NCI-H2196 treated with DMSO at 0.1 percent for 48 hours (cell line): ENCODE measurements at regions not wholly inside any gene's neighbourhood (a gene's known extent, or its start where the extent isn't known, plus 50 kb on each side); places are given as distances from the start of the nearest gene placed in this dataset.
A peak's percentile ranks its signal among the peaks of the same experiment; 100 is the strongest.
"Not testable (repeated sequence)": the region's sequence is repeated elsewhere in the genome, so short reads cannot be mapped to it uniquely, and the experiment has no call there.

Experiments
- DNase-seq: peaks from one replicate; lab custom pipeline; 2025; ENCODE audit not compliant: unreplicated experiment; lab: John Stamatoyannopoulos, UW

DNA sequence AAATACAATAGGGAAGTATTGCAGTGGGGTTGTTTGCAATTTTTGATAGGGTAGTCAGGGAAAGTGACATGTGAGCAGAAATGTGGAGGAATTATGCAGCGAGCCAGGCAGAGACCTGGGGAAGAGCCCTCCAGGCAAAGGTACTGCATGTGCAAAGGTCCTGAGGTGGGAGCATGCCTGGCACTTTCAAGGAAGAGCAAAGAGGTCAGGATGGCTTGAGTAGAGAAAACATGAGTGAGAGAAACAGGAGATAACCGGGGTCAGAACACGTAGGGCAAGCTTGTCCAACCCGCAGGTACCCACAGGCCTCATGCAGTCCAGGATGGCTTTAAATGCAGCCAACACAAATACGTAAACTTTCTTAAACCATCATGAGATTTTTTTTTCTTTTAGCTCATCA is 71.0 kb downstream of the COQ2 start:
- DNase-seq = no peak

DNA sequence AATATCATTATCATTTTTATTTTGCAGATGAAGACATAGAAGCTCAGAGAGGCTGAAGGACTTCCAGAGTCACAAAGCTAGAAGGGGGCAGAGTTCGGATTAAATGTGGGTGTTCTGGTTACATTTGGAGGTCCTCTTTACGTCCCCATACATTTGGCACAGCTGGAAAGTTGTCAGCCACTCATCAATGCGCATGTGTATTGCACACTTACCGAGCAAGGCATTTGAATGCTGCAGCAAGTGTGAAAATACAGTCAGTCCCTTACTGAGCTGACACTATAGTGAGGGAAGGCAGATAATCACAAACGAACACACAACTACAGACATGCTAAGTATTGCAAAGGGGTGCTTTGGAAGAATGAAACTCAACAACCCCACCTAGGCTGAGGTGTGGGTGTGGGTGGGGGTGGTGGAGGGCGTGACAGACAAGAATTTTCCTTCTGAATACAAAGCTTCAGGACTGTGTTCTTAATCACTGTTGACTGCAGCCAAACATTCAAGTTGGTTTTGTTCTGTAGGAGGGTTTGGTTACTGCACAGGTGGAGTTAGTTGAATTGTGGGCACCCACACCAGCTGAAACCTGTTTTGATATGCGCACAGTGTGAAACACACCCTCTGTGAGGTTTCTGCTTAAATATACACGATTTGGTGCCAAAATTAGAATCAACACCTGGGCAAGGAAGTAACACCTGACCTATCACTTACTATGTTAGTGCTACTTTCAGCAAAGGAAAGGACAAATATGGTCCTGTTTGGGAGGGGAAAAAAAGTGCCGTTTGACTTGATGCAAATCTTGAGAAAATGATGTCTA is 72.4 kb downstream of the COQ2 start:
- DNase-seq = peak; percentile 28

DNA sequence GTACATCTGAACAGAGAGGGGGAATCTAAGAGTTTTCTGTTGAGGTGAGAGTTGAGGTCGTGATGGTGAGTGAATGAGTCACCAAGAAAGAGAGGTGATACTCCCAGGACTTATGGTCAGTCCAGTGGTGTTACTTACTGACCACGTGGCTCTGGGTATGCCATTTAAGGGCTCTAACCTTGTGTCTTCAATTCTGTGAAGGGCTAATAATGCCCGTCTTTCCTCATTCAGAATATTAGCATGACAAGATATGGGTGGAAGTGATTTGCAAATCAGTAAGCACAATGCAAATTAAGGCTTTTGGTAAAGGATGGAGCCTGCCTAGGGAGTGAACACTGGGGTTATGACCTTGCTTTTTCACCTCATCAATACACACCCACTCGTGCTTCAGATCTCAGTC is 75.2 kb downstream of the COQ2 start:
- DNase-seq = no peak

DNA sequence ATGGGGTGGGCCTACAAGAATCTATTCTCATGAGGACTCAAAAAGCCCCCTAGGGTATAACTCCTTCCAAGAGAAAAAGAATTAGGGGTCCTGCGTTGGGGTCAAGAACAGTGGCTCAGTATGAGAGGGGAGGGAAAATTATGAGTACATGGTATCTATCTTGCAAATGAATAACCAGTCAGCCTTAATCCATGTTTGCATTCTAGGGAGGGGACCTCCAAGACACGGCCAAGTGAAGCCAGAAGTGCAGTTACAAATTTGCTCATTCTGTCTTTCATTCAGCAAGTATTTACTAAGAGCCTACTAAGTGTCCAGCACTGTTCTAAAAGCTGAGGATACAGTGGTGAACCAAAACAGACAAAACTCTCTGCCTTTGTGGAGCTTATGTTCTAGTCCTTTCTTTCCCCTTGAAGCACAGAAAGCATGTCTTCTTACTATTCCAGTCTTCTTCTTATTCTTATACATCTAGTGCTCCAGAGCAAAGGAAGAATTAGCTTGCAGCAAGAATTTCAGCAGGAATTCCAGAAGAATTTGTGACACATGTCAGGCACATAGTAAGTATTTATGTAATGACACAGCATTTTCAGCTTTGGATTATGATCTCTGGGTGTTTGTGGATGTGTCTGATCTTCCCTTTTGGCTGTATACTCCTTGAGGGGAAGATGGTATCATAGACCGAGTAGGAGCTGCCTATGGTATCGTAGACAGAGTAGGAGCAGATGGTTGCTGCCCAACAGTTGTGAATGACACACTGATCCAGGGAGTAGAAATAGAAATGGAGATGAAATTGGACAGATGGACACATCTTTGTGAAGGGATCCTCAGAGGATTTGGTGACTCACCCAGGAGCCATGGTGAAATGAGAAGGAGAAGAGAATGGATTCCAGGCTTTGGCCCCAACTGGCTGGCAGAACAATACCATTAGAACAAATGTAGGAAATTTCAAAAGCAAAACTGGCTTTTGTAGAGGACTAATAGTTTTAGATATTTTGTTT is 75.9 kb downstream of the COQ2 start:
- no peak for DNase-seq

DNA sequence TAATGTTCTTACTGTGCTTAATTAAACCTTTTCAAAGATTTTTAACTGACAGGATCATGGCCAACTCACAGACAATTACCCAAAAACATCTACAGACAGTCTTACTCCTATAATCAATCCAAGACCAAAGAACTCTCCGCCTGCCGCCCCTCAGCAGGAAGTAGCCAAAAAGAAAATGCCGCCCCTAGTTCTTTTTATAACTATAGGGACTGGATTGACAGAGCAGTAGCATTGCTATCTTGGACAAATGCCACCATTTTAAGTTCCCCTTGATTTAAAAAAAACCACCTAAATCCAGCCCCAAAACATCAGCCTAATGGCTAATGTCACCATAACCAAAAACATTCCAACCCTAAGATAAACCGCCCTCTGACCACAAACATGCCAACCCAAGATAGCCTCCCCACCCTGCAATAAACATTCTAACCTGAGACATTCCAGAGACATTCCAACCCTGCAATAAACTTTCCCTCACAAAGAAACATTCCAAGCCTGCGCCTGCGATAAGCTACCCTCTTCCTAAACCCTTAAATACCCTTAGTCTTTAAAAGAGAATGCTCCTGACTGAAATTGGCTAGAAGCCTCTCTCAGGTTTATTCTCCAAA is 77.0 kb downstream of the COQ2 start:
- no peak for DNase-seq

DNA sequence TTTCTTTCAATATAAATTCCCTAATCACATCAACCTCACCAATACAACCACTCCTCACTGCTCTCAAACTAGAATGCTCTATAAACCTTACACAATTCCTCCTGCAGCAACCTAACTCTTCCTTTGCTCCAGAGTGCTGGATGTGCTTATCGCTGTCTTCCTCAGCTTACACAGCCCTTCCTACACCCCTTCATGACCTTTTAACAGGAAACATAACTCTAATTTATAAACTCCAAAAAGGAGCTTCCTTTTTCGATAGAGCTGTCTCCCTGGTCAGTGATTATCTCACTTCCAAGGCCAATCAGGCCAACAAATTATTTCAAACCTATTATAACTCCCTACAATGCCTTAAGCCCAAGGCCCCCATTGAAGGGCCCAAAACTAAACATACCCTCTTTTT is 78.8 kb downstream of the COQ2 start:
- no peak for DNase-seq

DNA sequence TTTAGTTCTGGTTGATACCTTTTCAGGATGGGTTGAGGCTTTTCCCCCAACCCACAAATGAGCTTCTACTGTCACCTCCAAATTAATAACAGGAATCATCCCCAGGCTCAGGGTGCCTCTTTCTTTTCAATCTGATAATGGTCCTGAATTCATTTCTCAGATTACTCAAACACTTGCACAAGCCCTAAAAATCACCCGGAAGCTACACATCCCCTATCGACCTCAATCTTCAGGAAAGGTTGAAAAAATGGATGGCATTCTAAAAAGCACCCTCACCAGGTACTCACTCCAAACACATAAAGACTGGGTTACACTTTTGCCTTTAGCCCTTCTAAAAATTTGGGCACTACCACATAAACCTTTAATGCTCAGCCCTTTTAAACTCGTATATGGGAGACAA is 79.9 kb downstream of the COQ2 start:
- no peak for DNase-seq

DNA sequence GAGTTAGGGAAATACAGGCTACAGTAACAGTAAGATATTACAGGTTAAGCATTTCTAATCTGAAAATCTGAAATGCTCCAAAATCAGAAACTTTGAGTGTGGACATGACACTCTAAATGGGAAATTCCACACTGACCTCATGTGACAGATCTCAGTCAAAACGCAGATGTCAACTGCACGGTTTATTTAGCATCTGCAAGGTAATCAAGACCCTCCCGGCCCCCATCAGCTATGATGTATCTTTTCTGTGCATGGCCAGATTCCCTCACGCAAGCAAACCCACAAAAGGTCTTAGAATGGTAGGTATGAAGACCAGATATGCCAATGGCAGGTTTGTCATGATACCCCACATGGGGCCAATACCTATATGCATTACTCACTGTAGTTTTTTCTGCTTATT is 82.8 kb downstream of the COQ2 start:
- no peak for DNase-seq

DNA sequence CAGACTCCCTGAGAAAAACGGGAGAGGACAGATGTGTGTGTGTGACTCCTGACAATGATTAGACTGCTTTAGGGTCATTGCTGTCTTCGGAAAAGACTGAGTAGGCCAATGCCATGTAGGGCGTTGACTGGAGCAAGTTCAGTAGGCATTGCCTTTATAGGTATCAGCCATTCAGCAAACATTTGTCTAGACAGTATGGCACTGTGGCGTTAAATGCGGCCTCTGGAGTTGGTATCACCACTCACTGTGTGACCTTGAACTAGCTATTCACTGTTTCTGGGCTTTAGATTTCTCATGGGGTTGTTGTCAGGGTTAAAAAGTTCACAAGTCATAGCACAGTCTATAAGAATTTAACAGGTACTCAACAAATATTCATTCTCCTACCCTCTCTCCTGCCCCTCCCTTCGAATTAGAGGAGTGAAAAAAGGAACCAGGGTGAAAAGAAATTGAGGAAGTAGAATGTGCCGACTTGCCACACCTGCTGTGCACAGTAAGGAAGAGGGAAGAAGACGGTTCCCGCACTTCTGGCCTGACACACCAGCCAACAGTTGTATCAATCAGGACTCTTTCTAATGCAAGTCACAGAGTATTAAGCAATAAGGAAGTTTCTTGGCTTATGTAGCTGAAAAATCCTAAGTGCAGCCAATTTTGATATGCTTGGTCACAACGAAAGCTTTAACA is 83.2 kb upstream of the PLAC8 start:
- DNase-seq = no peak

DNA sequence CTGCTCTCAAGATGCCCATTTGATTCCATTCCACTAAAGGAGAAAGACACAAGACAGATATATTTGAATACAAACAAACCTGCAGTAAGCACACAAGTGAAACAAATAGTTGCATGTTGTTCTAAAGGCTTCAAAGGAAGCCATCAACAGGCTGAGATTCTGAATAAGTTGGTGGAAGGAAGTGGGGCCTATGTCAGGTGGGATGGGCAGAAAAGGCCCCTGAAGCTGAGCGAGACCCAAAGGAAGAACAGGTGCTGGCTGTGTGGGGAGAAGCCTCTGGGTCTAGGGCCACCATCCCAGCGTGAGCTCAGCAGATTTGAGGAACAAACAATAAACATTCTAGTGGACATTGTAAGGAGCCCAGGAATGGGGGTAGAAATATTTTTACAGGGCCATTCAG is 82.4 kb upstream of the PLAC8 start:
- no peak for DNase-seq

DNA sequence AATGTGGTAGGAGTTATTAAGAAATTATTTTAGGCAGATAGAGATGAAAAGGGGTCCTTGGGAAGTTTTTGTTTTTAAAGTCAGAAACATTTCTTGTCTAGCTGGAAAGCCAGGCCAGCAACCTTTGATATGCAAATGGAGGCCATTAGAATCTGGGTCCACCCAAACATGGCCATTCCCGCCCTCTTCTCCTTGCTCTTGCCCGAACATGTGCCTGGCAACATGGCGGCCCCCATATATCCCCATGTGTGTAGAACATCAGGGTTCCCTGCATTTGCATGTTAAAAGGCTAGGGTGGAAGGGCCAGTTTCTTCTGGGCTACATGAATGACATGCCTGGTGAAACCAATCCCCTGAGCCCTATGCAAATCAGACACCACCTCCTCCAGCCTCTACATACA is 80.7 kb upstream of the PLAC8 start:
- no peak for DNase-seq

DNA sequence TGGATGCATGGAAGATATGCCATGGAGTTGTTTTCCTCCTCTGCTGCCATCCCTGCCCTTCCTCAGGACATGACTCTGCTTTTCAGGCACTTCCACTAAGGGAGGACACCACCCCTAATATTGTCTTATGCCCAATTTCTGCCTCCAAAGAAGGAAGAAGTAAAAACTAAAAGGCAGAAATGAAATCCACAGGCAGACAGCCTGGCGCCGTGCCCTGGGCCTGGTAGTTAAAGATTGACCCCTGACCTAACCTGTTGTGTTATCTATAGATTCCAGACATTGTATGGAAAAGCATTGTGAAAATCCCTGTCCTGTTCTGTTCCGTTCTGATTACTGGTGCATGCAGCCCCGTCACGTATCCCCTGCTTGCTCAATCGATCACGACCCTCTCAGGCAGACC is 80.1 kb upstream of the PLAC8 start:
- DNase-seq = not testable (repeated sequence)

DNA sequence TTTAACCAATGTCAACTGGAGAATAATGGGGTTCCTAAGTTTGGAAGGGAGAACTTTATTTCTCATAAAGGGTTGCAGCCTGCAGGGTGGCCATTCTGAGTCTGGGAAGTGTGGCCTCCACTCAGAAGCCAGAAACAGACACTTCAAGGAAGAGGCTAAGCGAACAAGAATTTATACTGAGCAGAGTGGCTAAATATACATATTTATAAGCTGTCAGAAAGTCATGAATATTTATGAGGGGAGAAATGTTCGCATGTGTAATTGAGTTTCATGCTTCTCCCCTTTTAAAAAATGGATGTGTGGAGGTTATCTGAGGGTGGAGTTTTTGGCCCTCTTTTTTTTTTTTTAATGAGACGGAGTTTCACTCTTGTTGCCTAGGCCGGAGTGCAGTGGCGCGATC is 78.1 kb upstream of the PLAC8 start:
- no peak for DNase-seq

DNA sequence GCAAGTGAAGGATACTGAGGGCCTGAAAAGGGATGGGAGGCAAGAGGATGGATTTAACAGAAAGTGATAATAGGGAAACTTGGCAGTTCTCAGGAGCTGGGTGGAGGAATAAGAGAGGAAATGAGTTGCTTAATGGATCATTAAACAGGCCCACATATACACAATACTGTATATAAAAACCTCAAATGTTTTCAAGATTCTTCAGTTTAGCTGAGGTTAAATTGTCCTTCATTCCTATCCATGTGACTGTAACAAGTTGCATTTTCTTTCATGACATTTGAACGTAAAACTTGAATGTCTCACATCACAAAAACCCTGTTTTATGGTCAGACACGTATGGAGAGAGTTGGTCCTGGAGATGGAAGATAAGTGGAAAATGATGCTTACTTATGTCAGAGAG is 76.5 kb upstream of the PLAC8 start:
- no peak for DNase-seq

DNA sequence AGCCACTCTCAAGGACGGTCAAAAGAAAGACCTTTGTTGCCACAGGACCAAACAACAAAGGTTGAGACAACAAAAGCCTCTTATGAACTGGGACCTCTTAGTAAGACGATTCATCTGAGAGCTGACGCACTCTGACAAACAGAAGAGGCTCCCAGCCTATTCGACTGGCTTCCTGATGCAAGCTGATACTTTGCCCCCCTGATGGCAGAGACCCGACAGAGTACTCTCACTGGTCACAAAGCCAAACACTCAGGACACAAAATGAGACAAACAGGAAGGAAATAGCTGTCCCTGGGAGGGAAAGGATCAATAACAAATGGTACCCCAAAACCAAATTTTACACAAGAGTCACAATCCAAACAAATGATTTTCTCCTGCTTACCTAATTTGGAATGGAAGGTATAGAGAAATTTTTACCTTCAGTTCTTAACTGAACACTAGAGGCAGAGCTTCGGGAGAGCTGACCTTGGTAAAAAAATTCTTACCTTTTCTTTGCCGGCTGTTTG is 75.2 kb upstream of the PLAC8 start:
- DNase-seq = peak; percentile 15

DNA sequence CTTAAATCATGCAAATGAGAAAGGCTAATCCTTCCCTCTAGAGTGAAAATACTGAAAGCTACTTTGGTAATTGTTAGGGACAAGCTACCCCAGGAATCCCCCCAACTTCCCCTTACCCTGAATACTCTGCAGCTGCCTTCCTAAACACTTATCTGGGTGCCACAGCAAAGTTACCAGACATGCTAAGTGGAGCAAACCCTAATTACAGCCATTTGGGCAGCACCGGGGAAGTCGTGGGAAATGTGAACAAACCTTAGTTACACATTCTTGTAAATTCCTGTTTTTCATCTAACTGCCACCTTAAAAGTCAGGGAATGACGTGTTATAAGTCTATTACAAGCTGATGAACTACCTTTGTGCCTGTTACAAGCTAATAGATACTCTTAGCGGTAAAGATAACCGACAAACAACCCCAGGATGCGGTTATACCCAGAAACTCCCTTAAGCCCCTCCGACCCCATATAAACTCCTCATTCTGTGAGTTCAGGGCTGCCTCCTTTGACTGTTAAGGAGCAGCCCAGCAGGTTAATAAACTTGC is 66.0 kb upstream of the PLAC8 start:
- no peak for DNase-seq

DNA sequence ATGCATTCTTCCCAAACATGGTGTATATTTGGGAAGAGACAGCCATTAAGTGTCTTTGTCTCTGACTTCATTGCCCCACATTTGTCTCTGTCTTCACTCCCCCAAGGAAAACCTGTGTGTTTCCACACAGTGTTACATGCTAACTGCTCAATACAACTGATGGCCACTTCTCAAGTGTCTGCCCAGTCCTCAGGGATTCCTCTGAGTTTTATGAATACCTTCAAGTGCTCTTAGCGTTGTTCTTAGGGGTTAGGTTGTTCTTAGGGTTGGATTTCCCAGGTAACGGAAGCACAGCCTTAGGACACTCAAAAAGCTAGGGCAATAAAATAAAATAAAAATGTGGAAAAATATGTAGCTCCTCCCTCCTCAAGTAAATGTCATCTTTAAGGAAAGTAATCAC is 64.7 kb upstream of the PLAC8 start:
- no peak for DNase-seq

DNA sequence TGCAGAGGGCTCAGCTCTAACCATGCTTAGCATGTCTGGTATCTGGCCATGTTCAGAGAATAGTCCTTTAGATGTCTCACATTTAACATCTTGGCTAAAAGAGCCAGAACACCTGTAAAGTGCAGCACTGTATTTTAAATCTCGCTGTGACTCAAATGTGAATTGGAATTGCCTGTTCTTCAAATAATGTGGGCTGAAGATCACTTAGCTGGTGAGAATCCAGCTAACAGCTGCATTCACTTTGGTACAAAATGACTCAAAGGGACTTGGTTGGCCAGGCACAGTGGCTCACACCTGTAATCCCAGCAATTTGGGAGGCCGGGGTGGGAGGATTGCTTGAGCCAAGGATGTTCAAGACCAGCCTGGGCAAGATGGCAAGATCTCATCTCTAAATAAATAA is 63.5 kb upstream of the PLAC8 start:
- DNase-seq = no peak

DNA sequence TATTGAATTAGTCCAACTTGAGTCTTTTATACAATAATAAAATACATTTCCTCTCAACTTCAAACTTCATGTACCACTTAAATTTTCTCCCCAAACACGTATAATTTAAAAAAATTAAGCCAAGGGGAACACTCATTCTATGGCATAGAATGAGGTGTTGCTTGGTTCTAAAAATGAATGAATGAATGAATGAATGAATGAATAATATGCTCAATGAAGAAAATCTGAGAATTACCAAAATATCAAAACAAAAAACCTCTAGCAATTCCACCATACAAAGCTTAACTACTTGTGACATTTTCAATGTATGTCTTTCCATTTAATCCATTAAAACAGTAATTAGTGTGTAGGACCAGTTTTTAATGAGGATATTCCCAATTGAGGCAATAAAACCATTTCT is 62.7 kb upstream of the PLAC8 start:
- DNase-seq = no peak

DNA sequence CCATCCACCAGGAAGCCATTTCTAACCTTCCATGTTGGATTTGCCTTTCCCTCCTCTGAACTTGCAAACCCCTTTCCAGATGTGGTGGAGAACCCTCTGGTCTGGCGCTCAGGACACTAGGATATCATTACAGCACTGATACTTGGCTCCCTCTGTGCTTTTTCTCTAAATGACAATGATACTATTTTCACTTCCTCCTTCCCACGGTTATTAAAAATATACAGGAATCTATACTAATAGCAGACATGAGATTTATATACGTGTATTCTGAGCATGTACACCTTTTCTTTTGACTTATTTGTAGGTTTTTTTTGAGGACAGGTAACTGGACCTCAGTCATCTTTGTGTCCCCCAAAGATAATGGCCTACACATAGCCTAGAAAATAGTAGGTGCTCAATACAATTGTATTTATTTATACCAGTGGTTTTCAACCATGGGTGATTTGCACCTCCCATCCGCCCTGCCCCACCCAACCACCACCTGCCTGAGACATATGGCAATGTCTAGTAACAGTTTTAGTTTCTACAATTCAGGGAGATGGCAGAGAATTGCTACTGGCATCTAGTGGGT is 60.4 kb upstream of the PLAC8 start:
- no peak for DNase-seq
